ENCODE measurements at regions not wholly inside any gene's neighbourhood (a gene's known extent, or its start where the extent isn't known, plus 50 kb on each side); places are given as distances from the start of the nearest gene placed in this dataset.
"Not testable (repeated sequence)": the region's sequence is repeated elsewhere in the genome, so short reads cannot be mapped to it uniquely, and the experiment has no call there.

GRCh38 chr2:82795446-82795845 is 1663.6 kb downstream of the SUCLG1 start:
- no peaks in the 10 kb centered on the region for H3K4me1 Mint-ChIP-seq
- no peaks in the 10 kb centered on the region for H3K36me3 Mint-ChIP-seq
- no peaks in the 10 kb centered on the region for H3K9me3 Mint-ChIP-seq
- no peak for DNase-seq
- H3K27me3 Mint-ChIP-seq = no peaks in the 10 kb centered on the region
- H3K27ac Mint-ChIP-seq = no peak overlapping the region
- no peak overlapping the region for H3K4me3 Mint-ChIP-seq
- CTCF ChIA-PET = no interaction called here

GRCh38 chr2:82793711-82794435 is 1665.2 kb downstream of the SUCLG1 start:
- Mint-ChIP-seq H3K27ac (no peak overlapping the region), H3K4me3 (no peak overlapping the region), H3K36me3 (no peaks in the 10 kb centered on the region), H3K27me3 (no peaks in the 10 kb centered on the region), H3K9me3 (no peaks in the 10 kb centered on the region), H3K4me1 (no peaks in the 10 kb centered on the region)
- no peak for DNase-seq
- CTCF ChIA-PET = interaction anchor here (0.6 kb wide), 1 partner anchor 333 kb away, joined by 4 read pairs; no protein-coding TSS in a partner anchor

GRCh38 chr2:82792316-82792715 is 1666.8 kb downstream of the SUCLG1 start:
- no peak overlapping the region for H3K4me3 Mint-ChIP-seq
- H3K27ac Mint-ChIP-seq = no peak overlapping the region
- no peak for DNase-seq
- H3K36me3 Mint-ChIP-seq = no peaks in the 10 kb centered on the region
- H3K27me3 Mint-ChIP-seq = no peaks in the 10 kb centered on the region
- no peaks in the 10 kb centered on the region for H3K4me1 Mint-ChIP-seq
- H3K9me3 Mint-ChIP-seq = peaks cover 1% of the 10 kb centered on the region
- CTCF ChIA-PET = no interaction called here

GRCh38 chr2:82790206-82791021 is 1668.7 kb downstream of the SUCLG1 start:
- CTCF ChIA-PET = no interaction called here
- no peak overlapping the region for H3K27ac Mint-ChIP-seq
- no peak overlapping the region for H3K4me3 Mint-ChIP-seq
- no peaks in the 10 kb centered on the region for H3K36me3 Mint-ChIP-seq
- no peaks in the 10 kb centered on the region for H3K4me1 Mint-ChIP-seq
- DNase-seq = no peak
- no peaks in the 10 kb centered on the region for H3K27me3 Mint-ChIP-seq
- H3K9me3 Mint-ChIP-seq = peaks cover 1% of the 10 kb centered on the region

- Mint-ChIP-seq H3K9me3 (peaks cover 1% of the 10 kb centered on the region), H3K27ac (no peak overlapping the region), H3K36me3 (no peaks in the 10 kb centered on the region), H3K27me3 (no peaks in the 10 kb centered on the region), H3K4me1 (no peaks in the 10 kb centered on the region), H3K4me3 (no peak overlapping the region)
- CTCF ChIA-PET = no interaction called here
- no peak for DNase-seq
Observed at GRCh38 chr2:82789851-82790205, 1669.3 kb downstream of the SUCLG1 start.

GRCh38 chr2:82781176-82781915 is 1677.7 kb downstream of the SUCLG1 start:
- H3K27me3 Mint-ChIP-seq = no peaks in the 10 kb centered on the region

GRCh38 chr2:82780050-82780449 is 1679.0 kb downstream of the SUCLG1 start:
- no peaks in the 10 kb centered on the region for H3K4me1 Mint-ChIP-seq
- no peak for DNase-seq
- no peak overlapping the region for H3K27ac Mint-ChIP-seq
- H3K9me3 Mint-ChIP-seq = peaks cover 4% of the 10 kb centered on the region
- no peak overlapping the region for H3K4me3 Mint-ChIP-seq
- CTCF ChIA-PET = no interaction called here
- H3K27me3 Mint-ChIP-seq = no peaks in the 10 kb centered on the region
- no peaks in the 10 kb centered on the region for H3K36me3 Mint-ChIP-seq

More at GRCh38 chr2:82781176-82781915, 1677.7 kb downstream of the SUCLG1 start:
- no peak for DNase-seq
- H3K4me1 Mint-ChIP-seq = no peaks in the 10 kb centered on the region
- CTCF ChIA-PET = no interaction called here
- peaks cover 4% of the 10 kb centered on the region for H3K9me3 Mint-ChIP-seq
- no peak overlapping the region for H3K4me3 Mint-ChIP-seq
- H3K27ac Mint-ChIP-seq = no peak overlapping the region
- no peaks in the 10 kb centered on the region for H3K36me3 Mint-ChIP-seq

GRCh38 chr2:82752396-82752795 is 1706.7 kb downstream of the SUCLG1 start:
- no peaks in the 10 kb centered on the region for H3K4me1 Mint-ChIP-seq
- DNase-seq = no peak
- CTCF ChIA-PET = no interaction called here
- H3K4me3 Mint-ChIP-seq = no peak overlapping the region
- no peak overlapping the region for H3K27ac Mint-ChIP-seq
- H3K27me3 Mint-ChIP-seq = no peaks in the 10 kb centered on the region
- H3K9me3 Mint-ChIP-seq = peaks cover 24% of the 10 kb centered on the region
- H3K36me3 Mint-ChIP-seq = no peaks in the 10 kb centered on the region

GRCh38 chr2:82748653-82749052 is 1710.4 kb downstream of the SUCLG1 start:
- Mint-ChIP-seq H3K4me3 (no peak overlapping the region), H3K9me3 (peaks cover 24% of the 10 kb centered on the region), H3K27ac (no peak overlapping the region), H3K27me3 (no peaks in the 10 kb centered on the region), H3K4me1 (no peaks in the 10 kb centered on the region), H3K36me3 (no peaks in the 10 kb centered on the region)
- no peak for DNase-seq
- CTCF ChIA-PET = no interaction called here

GRCh38 chr2:82740527-82740926 is 1718.6 kb downstream of the SUCLG1 start:
- H3K36me3 Mint-ChIP-seq = no peaks in the 10 kb centered on the region
- no peaks in the 10 kb centered on the region for H3K27me3 Mint-ChIP-seq
- H3K4me3 Mint-ChIP-seq = no peak overlapping the region
- H3K27ac Mint-ChIP-seq = no peak overlapping the region
- CTCF ChIA-PET = no interaction called here
- DNase-seq = no peak
- peaks cover 2% of the 10 kb centered on the region for H3K9me3 Mint-ChIP-seq
- H3K4me1 Mint-ChIP-seq = no peaks in the 10 kb centered on the region

- H3K36me3 Mint-ChIP-seq, H3K27ac Mint-ChIP-seq, CTCF ChIA-PET, H3K27me3 Mint-ChIP-seq, H3K4me3 Mint-ChIP-seq, DNase-seq, H3K9me3 Mint-ChIP-seq, H3K4me1 Mint-ChIP-seq: not testable (repeated sequence)
Observed at GRCh38 chr2:82737965-82738364, 1721.1 kb downstream of the SUCLG1 start.

GRCh38 chr2:82735336-82735735 is 1723.7 kb downstream of the SUCLG1 start:
- no peaks in the 10 kb centered on the region for H3K27me3 Mint-ChIP-seq
- CTCF ChIA-PET = no interaction called here
- peaks cover 6% of the 10 kb centered on the region for H3K9me3 Mint-ChIP-seq
- no peak overlapping the region for H3K4me3 Mint-ChIP-seq
- no peak overlapping the region for H3K27ac Mint-ChIP-seq
- H3K36me3 Mint-ChIP-seq = no peaks in the 10 kb centered on the region
- peak; percentile 18 for DNase-seq
- H3K4me1 Mint-ChIP-seq = no peaks in the 10 kb centered on the region

- no peak for DNase-seq
- no peaks in the 10 kb centered on the region for H3K27me3 Mint-ChIP-seq
- H3K36me3 Mint-ChIP-seq = no peaks in the 10 kb centered on the region
- peaks cover 10% of the 10 kb centered on the region for H3K9me3 Mint-ChIP-seq
- CTCF ChIA-PET = no interaction called here
- H3K4me3 Mint-ChIP-seq = no peak overlapping the region
- no peaks in the 10 kb centered on the region for H3K4me1 Mint-ChIP-seq
- H3K27ac Mint-ChIP-seq = no peak overlapping the region
Observed at GRCh38 chr2:82731824-82732223, 1727.3 kb downstream of the SUCLG1 start.

GRCh38 chr2:82730811-82731210 is 1728.3 kb downstream of the SUCLG1 start:
- Mint-ChIP-seq H3K27me3 (no peaks in the 10 kb centered on the region), H3K36me3 (no peaks in the 10 kb centered on the region), H3K4me3 (no peak overlapping the region), H3K9me3 (peaks cover 8% of the 10 kb centered on the region), H3K4me1 (no peaks in the 10 kb centered on the region), H3K27ac (no peak overlapping the region)
- CTCF ChIA-PET = no interaction called here
- DNase-seq = no peak

GRCh38 chr2:82728090-82728489 is 1731.0 kb downstream of the SUCLG1 start:
- H3K9me3 Mint-ChIP-seq = peaks cover 8% of the 10 kb centered on the region
- no peak for DNase-seq
- H3K27ac Mint-ChIP-seq = no peak overlapping the region
- H3K4me3 Mint-ChIP-seq = no peak overlapping the region
- H3K36me3 Mint-ChIP-seq = no peaks in the 10 kb centered on the region
- H3K4me1 Mint-ChIP-seq = no peaks in the 10 kb centered on the region
- H3K27me3 Mint-ChIP-seq = no peaks in the 10 kb centered on the region
- CTCF ChIA-PET = no interaction called here
